RWPE1 (cell line): ENCODE measurements at regions not wholly inside any gene's neighbourhood (a gene's known extent, or its start where the extent isn't known, plus 50 kb on each side); places are given as distances from the start of the nearest gene placed in this dataset.

Experiments
- CTCF ChIA-PET: fragments of 350-600 bp; sonication (Branson Sonifier 250); formaldehyde crosslinking; extraction: SDS; loops from one replicate; lab custom pipeline; 2021; lab: Yijun Ruan, JAX
- POLR2A ChIA-PET: fragments of 400-600 bp; formaldehyde crosslinking; extraction: SDS; loops from one replicate; lab custom pipeline; 2020; ENCODE audit warnings: antibody characterized with exemption; ENCODE audit not compliant: low non-redundant PET; lab: Yijun Ruan, JAX
- DNase-seq: peaks from one replicate; pipeline ENCODE4 v3.0.0; 2012; ENCODE audit warnings: low spot score
- H3K27ac ChIP-seq: fragments of 450-650 bp; 2 replicates; pipeline ENCODE4 v1.5.1; 2017
- CTCF ChIP-seq: fragments of 450-650 bp; conservative IDR thresholded peaks from 2 replicates; pipeline ENCODE4 v1.5.1; 2017; ENCODE audit warnings: low read depth, mild to moderate bottlenecking

GRCh38 chr3:88321363-88322050, 171.7 kb downstream of the C3orf38 start:
- no peak for TF ChIP-seq CTCF
- H3K27ac ChIP-seq: no peak overlapping the region
- POLR2A ChIA-PET: no interaction called here
- DNase-seq: no peak
- CTCF ChIA-PET: no interaction called here

GRCh38 chr3:88324788-88325187, 175.0 kb downstream of the C3orf38 start:
- ChIA-PET CTCF (interaction anchor here (0.6 to 0.7 kb wide), 2 partner anchors 71 to 1380 kb away, joined by 3 read pairs; no protein-coding TSS in a partner anchor), POLR2A (no interaction called here)
- no peak for DNase-seq
- no peak for TF ChIP-seq CTCF
- no peak overlapping the region for H3K27ac ChIP-seq

GRCh38 chr3:88334187-88334868, 184.6 kb downstream of the C3orf38 start:
- TF ChIP-seq CTCF: no peak
- POLR2A ChIA-PET: no interaction called here
- DNase-seq: no peak
- no peak overlapping the region for H3K27ac ChIP-seq
- CTCF ChIA-PET: no interaction called here

- no peak overlapping the region for H3K27ac ChIP-seq
- no peak for TF ChIP-seq CTCF
- ChIA-PET POLR2A (no interaction called here), CTCF (no interaction called here)
- no peak for DNase-seq
Observed at GRCh38 chr3:88336894-88337293, 187.1 kb downstream of the C3orf38 start.

GRCh38 chr3:88343264-88343663, 193.5 kb downstream of the C3orf38 start:
- POLR2A ChIA-PET: no interaction called here
- no peak overlapping the region for H3K27ac ChIP-seq
- TF ChIP-seq CTCF: no peak
- DNase-seq: no peak
- CTCF ChIA-PET: no interaction called here

- DNase-seq: no peak
- TF ChIP-seq CTCF: no peak
- ChIA-PET CTCF (no interaction called here), POLR2A (no interaction called here)
- H3K27ac ChIP-seq: no peak overlapping the region
Observed at GRCh38 chr3:88346643-88347042, 196.9 kb downstream of the C3orf38 start.
